ENCODE measurements at regions not wholly inside any gene's neighbourhood (a gene's known extent, or its start where the extent isn't known, plus 50 kb on each side); places are given as distances from the start of the nearest gene placed in this dataset.
"Not testable (repeated sequence)": the region's sequence is repeated elsewhere in the genome, so short reads cannot be mapped to it uniquely, and the experiment has no call there.

- DNase-seq: no peak
These were observed 60.0 kb downstream of the DMAC1 start for GRCh38 chr9:7739595-7739994.

DNA sequence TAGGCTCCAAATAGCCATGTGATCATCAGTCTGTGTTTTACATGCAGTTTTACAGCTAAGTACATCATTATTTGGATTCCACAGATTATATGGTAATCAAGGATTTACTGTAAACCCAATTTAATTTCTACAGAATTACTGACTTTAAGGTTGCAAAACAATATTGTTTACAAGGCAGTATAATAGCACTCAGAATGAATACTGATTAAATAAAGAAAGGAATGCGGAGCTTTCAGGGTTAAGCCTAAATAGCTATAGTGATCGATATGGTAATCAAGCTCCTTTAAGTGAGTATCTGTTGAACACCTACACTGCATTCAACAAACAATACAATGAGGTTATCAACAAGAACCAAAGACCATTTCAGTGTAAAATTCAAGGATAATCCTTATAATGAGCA is 64.3 kb downstream of the DMAC1 start:
- DNase-seq: no peak

GRCh38 chr9:7730164-7730445 is 69.5 kb downstream of the DMAC1 start:
- DNase-seq: no peak

DNA sequence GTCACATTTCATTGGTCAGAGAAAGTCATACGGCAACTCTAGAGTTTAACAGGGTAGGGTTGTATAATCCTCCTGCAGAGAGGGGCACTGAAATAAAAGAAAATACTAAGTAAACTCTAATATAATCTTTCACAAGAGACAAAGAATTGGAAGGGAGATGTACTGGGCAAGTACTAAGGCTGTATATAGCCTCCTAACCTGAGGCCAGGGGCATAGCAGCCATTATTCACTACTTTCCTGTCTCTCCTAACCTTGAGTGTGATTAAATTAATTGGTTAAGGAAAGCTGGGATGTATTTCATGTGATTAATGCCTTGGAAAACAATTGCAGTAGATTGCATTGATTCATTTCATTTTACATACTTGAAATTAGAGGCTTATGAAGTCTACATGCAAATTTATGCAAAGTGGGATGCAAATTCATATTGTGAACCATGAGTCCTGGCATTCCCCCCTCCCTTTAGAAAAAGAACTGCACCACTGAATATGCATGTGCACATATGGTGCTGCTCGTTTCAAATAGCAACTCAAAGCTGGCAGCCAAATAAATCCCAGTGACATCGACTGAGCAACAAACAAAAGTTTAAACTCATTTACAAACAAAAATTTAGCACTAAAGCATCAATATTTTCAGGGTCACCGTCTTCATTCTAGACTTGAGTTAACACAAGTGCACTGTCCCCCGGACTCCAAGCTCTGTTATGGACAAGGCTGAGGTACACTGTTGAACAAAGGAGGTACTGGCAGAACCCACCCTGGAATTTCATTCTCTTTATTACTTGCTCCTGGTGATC is 70.0 kb downstream of the DMAC1 start:
- DNase-seq: no peak

- DNase-seq: no peak
These were observed 78.3 kb downstream of the DMAC1 start for GRCh38 chr9:7721291-7721690.

DNA sequence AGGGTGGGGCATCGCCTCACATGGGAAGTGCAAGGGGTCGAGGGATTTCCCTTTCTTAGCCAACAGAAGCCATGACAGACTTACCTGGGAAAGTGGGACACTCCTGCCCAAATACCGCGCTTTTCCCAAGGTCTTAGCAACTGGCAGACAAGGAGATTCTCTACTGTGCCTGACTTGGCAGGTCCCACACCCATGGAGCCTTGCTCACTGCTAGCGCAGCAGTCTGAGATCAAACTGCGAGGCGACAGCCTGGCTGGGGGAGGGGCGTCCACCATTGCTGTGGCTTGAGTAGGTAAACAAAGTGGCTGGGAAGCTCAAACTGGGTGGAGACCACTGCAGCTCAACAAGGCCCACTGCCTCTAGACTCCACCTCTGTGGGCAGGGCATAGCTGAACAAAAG is 86.5 kb downstream of the DMAC1 start:
- DNase-seq: not testable (repeated sequence)

DNA sequence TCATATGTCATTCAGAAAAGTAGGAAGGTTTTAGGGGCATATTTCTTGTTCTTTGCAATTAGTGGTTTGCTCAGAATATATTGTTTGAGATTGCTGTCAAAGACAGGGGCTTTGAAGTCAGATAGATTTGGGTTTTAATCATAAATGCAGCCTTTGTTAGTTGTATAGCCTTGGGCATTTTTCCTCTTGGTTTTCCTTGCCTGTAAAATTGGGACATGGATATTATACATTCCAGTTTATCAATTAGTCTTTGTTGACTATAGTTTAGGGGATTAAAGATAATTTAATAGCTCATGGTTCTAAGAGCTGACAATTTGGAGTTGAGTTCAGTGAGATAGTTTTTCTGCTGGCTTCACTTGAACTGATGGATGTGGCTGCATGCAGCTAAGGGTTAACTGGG is 88.9 kb downstream of the DMAC1 start:
- no peak for DNase-seq

- no peak for DNase-seq
These were observed 91.6 kb downstream of the DMAC1 start for GRCh38 chr9:7707934-7708333.

DNA sequence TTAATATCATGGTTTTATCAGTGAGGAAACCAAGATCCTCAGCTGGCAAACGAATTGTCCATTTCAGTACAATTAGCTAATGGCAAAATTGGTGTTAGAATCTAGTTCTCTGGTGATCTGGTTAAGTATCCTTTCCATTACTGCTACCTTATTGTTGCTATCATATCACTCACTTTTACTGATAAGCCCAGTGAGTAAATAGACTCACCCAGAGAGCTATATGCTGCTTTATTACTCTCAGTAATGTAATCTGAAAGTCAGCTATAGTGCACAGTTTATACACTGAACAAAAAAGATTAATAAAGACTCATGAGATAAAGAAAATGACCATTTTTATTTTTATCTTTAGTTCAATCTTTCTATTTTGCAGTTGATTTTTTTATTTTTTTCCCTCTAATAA is 95.0 kb downstream of the DMAC1 start:
- no peak for DNase-seq

DNA sequence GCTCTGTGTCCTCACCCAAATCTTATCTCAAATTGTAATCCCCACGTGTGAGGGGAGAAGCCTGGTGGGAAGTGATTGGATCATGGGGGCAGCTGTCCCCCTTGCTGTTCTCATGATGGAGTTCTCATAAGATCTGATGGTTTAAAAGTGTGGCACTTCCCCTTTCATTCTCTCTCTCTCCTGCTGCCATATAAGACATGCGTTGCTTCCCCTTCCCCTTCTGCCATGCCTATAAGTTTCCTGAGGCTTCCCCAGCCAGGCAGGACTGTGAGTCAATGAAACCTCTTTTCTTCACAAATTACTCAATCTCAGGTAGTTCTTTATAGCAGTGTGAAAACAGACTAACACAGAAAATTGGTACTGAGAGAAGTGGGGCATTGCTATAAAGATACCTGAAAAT is 107.7 kb downstream of the DMAC1 start:
- no peak for DNase-seq

DNA sequence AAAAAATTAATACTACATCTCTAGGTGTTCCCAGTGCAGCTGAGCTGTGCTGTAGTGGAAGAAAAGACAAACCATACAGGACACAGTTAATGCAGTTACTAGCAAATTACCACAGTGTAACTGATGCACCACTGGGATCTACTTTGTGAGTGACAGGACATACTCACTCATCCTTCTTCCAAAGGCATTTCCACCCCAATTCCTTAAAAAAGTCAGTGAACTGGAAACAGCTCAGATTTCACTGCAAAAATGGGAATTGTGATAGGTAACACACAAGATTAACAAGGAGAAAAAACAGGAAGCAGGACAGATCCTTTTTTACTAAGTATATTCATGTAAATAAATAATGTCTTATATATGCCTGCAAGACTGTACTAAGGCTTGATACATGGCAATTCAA is 109.6 kb downstream of the DMAC1 start:
- no peak for DNase-seq

GRCh38 chr9:7688626-7689025 is 111.0 kb downstream of the DMAC1 start:
- no peak for DNase-seq

GRCh38 chr9:7676609-7677156 is 122.9 kb downstream of the DMAC1 start:
- DNase-seq: no peak

- no peak for DNase-seq
These were observed 127.7 kb downstream of the DMAC1 start for GRCh38 chr9:7671847-7672246.

GRCh38 chr9:7668541-7668940 is 131.0 kb downstream of the DMAC1 start:
- DNase-seq: no peak

DNA sequence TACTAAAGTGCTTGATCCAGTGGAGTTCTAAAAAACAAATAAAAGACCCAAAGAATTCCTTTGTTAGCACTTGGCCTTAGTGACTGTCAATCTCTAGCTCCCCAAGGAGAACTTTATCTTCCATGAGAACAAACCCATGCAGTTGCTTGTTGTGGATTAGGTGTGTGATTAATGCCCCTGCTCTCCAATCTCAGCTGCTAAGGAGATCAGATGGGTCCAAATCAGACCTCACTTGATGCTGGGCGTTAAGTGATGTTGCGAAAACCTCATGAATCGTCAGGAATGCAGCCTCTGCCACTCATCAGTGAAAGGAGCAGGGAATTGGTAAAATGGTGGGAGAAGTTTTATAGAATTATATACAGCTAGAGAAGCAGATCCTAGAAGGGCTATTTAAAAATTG is 133.7 kb downstream of the DMAC1 start:
- DNase-seq: no peak

- no peak for DNase-seq
These were observed 139.8 kb downstream of the DMAC1 start for GRCh38 chr9:7659766-7660165.

- DNase-seq: no peak
These were observed 142.9 kb downstream of the DMAC1 start for GRCh38 chr9:7656636-7657035.

DNA sequence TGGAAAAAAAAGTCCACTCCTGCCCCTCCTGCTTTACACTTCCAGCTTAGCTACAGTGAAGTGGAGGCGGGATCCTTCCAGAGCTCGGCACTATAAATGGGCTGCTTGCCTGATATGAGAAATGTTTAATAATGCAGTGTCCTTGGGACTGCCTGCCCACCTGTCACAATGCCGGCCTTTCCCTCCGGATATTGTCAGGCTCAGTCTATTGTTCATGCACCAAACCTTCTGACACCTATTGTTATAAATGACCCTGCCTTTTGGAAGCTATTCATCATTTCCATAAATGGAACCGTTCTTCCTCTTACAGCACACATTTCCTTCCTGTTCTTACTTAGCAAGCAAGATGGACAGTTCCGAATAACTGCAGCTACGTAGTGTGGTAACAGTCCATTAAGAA is 146.3 kb downstream of the DMAC1 start:
- DNase-seq: no peak

DNA sequence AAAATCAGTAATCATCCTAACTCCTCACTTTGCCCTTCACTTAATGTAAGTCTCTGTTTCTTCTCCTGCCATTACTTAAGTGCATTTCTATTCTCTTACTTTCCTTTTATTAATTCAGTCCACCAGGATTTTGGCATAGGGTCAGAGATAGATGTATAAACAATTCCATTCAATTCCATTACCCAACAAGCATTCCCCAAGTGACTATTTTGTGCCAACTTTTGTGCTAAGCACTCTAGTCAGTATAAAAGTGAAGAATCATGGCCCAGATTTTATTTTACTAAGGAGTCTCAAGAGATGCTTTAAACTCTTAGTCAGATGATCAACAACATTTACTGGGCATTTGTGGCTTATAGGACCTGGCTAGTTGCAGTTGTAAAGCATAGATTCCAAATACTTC is 159.3 kb downstream of the DMAC1 start:
- DNase-seq: no peak

- no peak for DNase-seq
These were observed 160.1 kb downstream of the DMAC1 start for GRCh38 chr9:7639471-7639870.

GRCh38 chr9:7636838-7637467 is 162.6 kb downstream of the DMAC1 start:
- DNase-seq: no peak

DNA sequence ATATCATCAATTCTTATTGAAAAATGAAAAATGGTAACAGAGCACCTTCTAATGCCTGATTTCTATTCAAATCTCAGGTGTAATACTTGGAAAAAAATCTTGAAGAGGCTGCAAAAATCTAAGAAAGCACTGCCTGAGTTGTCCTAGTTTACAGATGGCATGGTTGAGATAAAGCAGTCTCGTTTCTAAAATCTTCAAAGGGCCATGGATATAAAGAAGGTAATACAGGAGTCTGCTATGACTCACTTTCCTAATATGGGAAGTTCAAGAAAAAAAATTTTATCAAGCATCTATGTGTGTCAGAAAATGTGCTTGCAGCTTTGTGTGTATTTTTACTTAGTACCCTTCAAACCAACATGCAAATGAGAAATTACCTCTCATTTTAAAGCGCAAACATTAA is 163.3 kb downstream of the DMAC1 start:
- DNase-seq: no peak

GRCh38 chr9:7626571-7627029 is 173.0 kb downstream of the DMAC1 start:
- peak; percentile 20 to 34 for DNase-seq

DNA sequence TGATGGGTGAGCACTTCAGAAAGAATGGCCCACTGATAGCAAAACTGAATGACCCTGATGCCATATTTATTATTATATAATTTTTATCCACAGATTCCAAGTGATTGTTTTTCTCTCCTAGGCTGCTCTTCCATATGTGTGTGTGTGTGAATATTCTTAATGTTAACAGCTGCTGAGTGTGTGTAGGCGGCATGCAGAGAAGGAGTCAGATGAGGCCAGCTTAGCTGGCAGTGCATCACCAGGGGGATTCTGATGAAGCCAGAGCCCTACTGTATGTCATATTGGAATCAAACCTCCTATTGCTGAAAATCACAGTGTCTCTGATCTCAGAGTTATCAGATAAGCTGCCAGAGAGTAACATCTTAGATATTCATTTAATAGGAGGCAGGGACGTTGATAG is 177.1 kb downstream of the DMAC1 start:
- no peak for DNase-seq

Measured in activated CD4-positive, alpha-beta T cell treated with anti-CD3 and anti-CD28 coated beads for 4 hours (primary cell).